ENCODE measurements at regions not wholly inside any gene's neighbourhood (a gene's known extent, or its start where the extent isn't known, plus 50 kb on each side); places are given as distances from the start of the nearest gene placed in this dataset.

DNA sequence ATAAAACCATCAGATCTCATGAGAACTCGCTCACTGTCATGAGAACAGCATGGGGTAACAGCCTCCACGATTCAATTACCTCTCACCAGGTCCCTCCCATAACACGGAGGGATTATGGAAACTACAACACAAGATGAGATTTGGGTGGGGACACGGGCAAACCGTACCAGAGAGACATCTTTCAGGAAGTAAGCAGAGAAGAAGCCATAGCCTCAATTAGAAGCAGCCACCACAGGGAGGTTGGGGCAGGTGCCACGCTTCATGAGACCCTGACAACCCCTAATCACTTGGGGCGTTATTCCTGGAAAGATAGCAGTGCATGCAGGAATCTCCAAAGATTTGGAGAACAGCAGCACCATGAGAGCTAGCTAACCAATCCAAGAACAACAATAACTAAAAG is 52.9 kb upstream of the SIRPG start:
- DNase-seq (no peak), ATAC-seq (ENCODE audit: insufficient read depth, low FRiP score) (no peak)
- Histone ChIP-seq H3K27ac (ENCODE audit: low read depth in 1 of 2, low read length in 1 of 2) (no peak overlapping the region), H3K27me3 (ENCODE audit: control insufficient read depth in 3 of 3, insufficient read depth in 3 of 3, low read length in 2 of 3) (peaks cover 0 to 2% (median 2%) of the 10 kb centered on the region in 3 donors), H3K4me1 (ENCODE audit: control insufficient read depth in 5 of 5, insufficient read depth in 5 of 5, low read length in 5 of 5) (no peaks in the 10 kb centered on the region), H3K4me3 (no peak overlapping the region), H3K9ac (ENCODE audit: insufficient read depth in 1 of 2, low read length in 2 of 2) (no peak overlapping the region), H3K9me3 (ENCODE audit: control insufficient read depth in 4 of 4, insufficient read depth in 3 of 4, low read length in 3 of 4) (peaks cover 0 to 23% (median 0%) of the 10 kb centered on the region in 4 donors), H3K36me3 (ENCODE audit: control insufficient read depth in 4 of 4, insufficient read depth in 4 of 4, low read length in 4 of 4) (no peaks in the 10 kb centered on the region)
- TF ChIP-seq, protein P1, sequence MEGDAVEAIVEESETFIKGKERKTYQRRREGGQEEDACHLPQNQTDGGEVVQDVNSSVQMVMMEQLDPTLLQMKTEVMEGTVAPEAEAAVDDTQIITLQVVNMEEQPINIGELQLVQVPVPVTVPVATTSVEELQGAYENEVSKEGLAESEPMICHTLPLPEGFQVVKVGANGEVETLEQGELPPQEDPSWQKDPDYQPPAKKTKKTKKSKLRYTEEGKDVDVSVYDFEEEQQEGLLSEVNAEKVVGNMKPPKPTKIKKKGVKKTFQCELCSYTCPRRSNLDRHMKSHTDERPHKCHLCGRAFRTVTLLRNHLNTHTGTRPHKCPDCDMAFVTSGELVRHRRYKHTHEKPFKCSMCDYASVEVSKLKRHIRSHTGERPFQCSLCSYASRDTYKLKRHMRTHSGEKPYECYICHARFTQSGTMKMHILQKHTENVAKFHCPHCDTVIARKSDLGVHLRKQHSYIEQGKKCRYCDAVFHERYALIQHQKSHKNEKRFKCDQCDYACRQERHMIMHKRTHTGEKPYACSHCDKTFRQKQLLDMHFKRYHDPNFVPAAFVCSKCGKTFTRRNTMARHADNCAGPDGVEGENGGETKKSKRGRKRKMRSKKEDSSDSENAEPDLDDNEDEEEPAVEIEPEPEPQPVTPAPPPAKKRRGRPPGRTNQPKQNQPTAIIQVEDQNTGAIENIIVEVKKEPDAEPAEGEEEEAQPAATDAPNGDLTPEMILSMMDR (IDR thresholded peaks at IDR 0.05; ENCODE audit: control extremely low read depth, extremely low read depth): no peak
- 69 to 72% methylated on average over 7 of the region's 7 CpGs for WGBS, 2 donors

DNA sequence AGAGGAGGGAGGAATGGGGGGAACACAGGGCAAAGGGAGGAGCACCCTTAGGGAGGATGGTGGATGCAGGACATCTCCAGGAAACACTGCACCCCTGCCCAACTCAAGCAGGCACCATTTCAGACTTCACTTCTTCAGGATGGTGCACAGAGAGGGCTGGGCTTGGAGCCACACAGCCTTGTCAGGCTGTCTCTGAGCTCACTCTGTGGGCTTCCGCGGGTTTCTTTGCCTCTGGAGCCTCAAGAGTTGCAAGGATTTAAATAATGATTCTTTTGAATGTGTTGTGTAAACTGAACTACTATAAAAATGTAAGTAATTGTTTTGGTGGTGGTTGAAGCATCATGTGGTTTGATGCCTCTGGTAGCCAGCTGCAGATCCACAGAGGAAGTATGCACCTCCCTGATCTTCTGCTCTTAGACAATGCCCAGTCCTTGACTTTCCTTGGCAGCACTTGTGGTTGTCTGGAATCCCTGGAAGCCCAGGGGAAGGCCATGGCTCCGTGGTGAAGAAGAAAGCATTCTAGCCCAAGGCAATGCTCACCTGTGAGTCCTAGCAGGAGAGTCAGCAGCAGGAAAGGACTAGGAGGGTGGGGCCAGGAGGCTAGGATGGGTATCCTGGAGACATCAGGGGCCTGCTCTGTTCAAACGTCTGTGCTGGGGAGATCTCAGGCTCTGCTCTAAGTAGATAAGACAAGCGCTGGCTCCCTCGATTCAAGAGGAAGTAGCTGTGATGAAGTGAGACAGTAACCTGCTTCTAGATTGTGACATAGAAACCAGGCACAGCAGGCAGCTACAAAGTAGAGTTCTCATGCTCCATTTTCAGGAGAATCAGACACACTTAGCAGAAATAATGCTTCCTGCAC is 50.2 kb upstream of the SIRPG start:
- H3K4me1 ChIP-seq (ENCODE audit: control insufficient read depth in 5 of 5, insufficient read depth in 5 of 5, low read length in 5 of 5): no peaks in the 10 kb centered on the region
- ATAC-seq (ENCODE audit: insufficient read depth, low FRiP score): no peak
- 54 to 55% methylated on average over 6 of the region's 6 CpGs for WGBS, 2 donors

More for the DNA sequence above, 50.2 kb upstream of the SIRPG start:
- no peak for DNase-seq
- Histone ChIP-seq H3K36me3 (ENCODE audit: control insufficient read depth in 4 of 4, insufficient read depth in 4 of 4, low read length in 4 of 4) (no peaks in the 10 kb centered on the region), H3K27me3 (ENCODE audit: control insufficient read depth in 3 of 3, insufficient read depth in 3 of 3, low read length in 2 of 3) (peaks cover 0 to 4% (median 0%) of the 10 kb centered on the region in 3 donors), H3K27ac (ENCODE audit: low read depth in 1 of 2, low read length in 1 of 2) (no peak overlapping the region), H3K9me3 (ENCODE audit: control insufficient read depth in 4 of 4, insufficient read depth in 3 of 4, low read length in 3 of 4) (peaks cover 0 to 18% (median 0%) of the 10 kb centered on the region in 4 donors), H3K9ac (ENCODE audit: insufficient read depth in 1 of 2, low read length in 2 of 2) (no peak overlapping the region), H3K4me3 (no peak overlapping the region)
- TF ChIP-seq, protein P1 (IDR thresholded peaks at IDR 0.05; ENCODE audit: control extremely low read depth, extremely low read depth): no peak
